Lower lobe of right lung (tissue), 2 donors: ENCODE measurements at regions not wholly inside any gene's neighbourhood (a gene's known extent, or its start where the extent isn't known, plus 50 kb on each side); places are given as distances from the start of the nearest gene placed in this dataset.

Experiments used
- ATAC-seq, 2 donors: fragments of 200-7000 bp; cut with Tn5 transposase; one replicate each; pipeline ENCODE4 v1.9.1; 2020 to 2022; ENCODE audit warnings: mild to moderate bottlenecking in 2 of 2, moderate library complexity in 2 of 2
- DNase-seq: peaks from one replicate; pipeline ENCODE4 v3.0.0-alpha.2; 2020
- H3K27ac ChIP-seq: fragments of 200-600 bp; one replicate; pipeline ENCODE4 v1.8.0; 2022
- H3K27me3 ChIP-seq: fragments of 200-600 bp; one replicate; pipeline ENCODE4 v1.8.0; 2022; ENCODE audit warnings: low read depth
- H3K36me3 ChIP-seq: fragments of 200-600 bp; one replicate; pipeline ENCODE4 v1.8.0; 2022; ENCODE audit warnings: mild to moderate bottlenecking
- H3K4me1 ChIP-seq: fragments of 200-600 bp; one replicate; pipeline ENCODE4 v1.8.0; 2022
- H3K4me3 ChIP-seq: fragments of 200-600 bp; one replicate; pipeline ENCODE4 v1.8.0; 2022; ENCODE audit warnings: mild to moderate bottlenecking
- H3K9me3 ChIP-seq: fragments of 200-600 bp; one replicate; pipeline ENCODE4 v1.8.0; 2022
- intact Hi-C: fragments of 100-400 bp; cut with DNase I; formaldehyde crosslinking; loops from one replicate; pipeline ENCODE4 v1.11.0; 2022
- TF ChIP-seq, protein P1 (sequence below): fragments of 200-600 bp; IDR thresholded peaks from one replicate; pipeline ENCODE4 v1.8.0; 2022; ENCODE audit warnings: antibody characterized with exemption, mild to moderate bottlenecking
- donor health status: DM: no; HTN: yes; CAD: no; lungs with severe emphysema.

DNA sequence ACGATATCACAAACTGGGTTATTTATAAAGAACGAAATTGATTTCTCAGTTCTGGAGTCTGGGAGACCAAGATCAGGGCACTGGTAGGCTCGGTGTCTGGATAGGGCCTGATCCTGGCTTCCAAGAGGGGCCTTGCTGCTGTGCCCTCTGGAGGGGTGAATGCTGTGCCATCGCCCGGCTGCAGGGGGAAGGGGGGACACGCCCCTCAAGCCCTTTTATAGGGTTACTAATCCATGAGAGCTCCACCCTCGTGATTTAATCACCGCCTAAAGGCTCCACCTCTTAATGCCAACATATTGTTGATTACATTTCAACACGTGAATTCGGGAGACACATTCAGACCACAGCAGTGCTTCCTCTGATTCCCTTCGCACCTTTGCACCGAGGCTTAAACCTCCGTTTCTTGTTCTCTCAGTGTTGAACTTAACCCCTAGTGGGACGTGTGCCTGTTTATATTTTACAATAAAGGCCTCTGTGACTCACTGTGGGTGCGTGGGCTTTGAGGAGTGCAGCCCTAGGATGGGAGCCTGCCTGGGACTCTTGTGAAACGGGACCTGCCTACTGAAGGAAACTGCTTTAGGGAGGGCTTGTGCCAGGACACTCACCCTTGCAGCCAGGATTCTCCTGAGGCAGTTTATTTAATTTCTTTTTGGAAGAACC lies 52.4 kb upstream of the SPATA13 start:
- intact Hi-C loops, result no loop called here
- no peak overlapping the region for H3K4me3 ChIP-seq
- no peaks in the 10 kb centered on the region for H3K4me1 ChIP-seq
- H3K27me3 ChIP-seq, result no peaks in the 10 kb centered on the region
- ATAC-seq (no peak), DNase-seq (no peak)
- H3K27ac ChIP-seq, result no peak overlapping the region
- H3K36me3 ChIP-seq, result no peaks in the 10 kb centered on the region
- TF ChIP-seq, protein P1, sequence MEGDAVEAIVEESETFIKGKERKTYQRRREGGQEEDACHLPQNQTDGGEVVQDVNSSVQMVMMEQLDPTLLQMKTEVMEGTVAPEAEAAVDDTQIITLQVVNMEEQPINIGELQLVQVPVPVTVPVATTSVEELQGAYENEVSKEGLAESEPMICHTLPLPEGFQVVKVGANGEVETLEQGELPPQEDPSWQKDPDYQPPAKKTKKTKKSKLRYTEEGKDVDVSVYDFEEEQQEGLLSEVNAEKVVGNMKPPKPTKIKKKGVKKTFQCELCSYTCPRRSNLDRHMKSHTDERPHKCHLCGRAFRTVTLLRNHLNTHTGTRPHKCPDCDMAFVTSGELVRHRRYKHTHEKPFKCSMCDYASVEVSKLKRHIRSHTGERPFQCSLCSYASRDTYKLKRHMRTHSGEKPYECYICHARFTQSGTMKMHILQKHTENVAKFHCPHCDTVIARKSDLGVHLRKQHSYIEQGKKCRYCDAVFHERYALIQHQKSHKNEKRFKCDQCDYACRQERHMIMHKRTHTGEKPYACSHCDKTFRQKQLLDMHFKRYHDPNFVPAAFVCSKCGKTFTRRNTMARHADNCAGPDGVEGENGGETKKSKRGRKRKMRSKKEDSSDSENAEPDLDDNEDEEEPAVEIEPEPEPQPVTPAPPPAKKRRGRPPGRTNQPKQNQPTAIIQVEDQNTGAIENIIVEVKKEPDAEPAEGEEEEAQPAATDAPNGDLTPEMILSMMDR, result no peak
- H3K9me3 ChIP-seq, result no peaks in the 10 kb centered on the region

DNA sequence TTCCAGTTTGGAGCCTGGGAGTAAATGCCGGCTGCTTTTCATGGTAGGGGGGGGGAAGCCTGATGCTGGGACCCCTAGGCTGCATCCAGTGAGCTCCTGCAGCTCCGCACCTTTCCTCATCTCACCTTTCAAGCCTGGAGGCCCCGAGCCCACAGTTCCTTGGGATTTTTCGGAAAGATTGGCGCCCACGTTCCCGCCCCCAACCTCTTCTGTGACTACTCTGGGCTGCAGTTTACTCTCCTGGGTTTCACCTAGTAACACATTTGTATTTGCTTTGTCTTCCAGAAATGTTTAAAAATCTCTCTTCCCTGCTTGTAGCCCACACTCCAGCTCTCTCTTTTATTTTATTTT lies 51.9 kb upstream of the SPATA13 start:
- no peak for DNase-seq
- TF ChIP-seq, protein P1, result no peak
- Histone ChIP-seq H3K9me3 (no peaks in the 10 kb centered on the region), H3K4me1 (no peaks in the 10 kb centered on the region), H3K36me3 (no peaks in the 10 kb centered on the region), H3K4me3 (no peak overlapping the region), H3K27me3 (no peaks in the 10 kb centered on the region), H3K27ac (no peak overlapping the region)
- intact Hi-C loops, result no loop called here
- ATAC-seq, result no peak

DNA sequence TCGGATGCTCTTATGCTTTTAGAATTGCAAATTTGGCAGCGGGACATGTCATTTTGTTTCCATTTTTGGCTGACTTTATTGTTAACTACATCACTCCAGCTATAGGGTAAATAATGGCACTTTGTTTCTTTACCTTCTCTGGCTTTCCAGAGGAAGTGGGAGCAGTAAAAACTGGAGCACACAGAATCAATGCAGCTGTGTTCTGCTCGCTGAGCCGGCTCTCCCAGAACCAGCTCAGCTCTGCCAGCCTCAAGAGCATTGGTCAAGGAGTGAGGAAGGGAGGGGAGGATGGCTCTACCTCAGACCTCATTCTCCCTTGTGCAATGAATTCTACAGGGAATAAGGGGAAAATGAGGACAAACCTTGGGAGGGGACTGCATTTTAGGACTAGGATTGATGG lies 50.5 kb upstream of the SPATA13 start:
- ATAC-seq, result no peak
- no peak overlapping the region for H3K4me3 ChIP-seq
- intact Hi-C loops, result no loop called here
- no peaks in the 10 kb centered on the region for H3K4me1 ChIP-seq
- H3K9me3 ChIP-seq, result no peaks in the 10 kb centered on the region
- no peak for DNase-seq
- H3K36me3 ChIP-seq, result no peaks in the 10 kb centered on the region
- TF ChIP-seq, protein P1, result no peak
- no peaks in the 10 kb centered on the region for H3K27me3 ChIP-seq
- H3K27ac ChIP-seq, result no peak overlapping the region
